NCI-H1417 (cell line): ENCODE measurements at regions not wholly inside any gene's neighbourhood (a gene's known extent, or its start where the extent isn't known, plus 50 kb on each side); places are given as distances from the start of the nearest gene placed in this dataset.
A peak's percentile ranks its signal among the peaks of the same experiment; 100 is the strongest.

Source experiments
- DNase-seq, 3 experiments: peaks; one replicate each; lab custom pipeline; 2025; lab: John Stamatoyannopoulos, UW

- peak in 2 of 3 experiments; percentile 75 to 90 for DNase-seq
Observed at GRCh38 chr2:206212673-206213513, 53.2 kb downstream of the EEF1B2 start.

GRCh38 chr2:206213514-206213845 lies 53.8 kb downstream of the EEF1B2 start:
- DNase-seq = no peak

- DNase-seq = peak in 1 of 3 experiments; percentile 7
Observed at GRCh38 chr2:206217166-206217565, 57.3 kb upstream of the ZDBF2 start.

- no peak for DNase-seq
Observed at GRCh38 chr2:206217743-206218142, 56.7 kb upstream of the ZDBF2 start.

GRCh38 chr2:206218156-206218555 lies 56.3 kb upstream of the ZDBF2 start:
- no peak for DNase-seq

- DNase-seq = no peak
Observed at GRCh38 chr2:206218796-206219499, 55.5 kb upstream of the ZDBF2 start.

GRCh38 chr2:206219957-206220356 lies 54.5 kb upstream of the ZDBF2 start:
- DNase-seq = no peak

GRCh38 chr2:206220997-206221396 lies 53.5 kb upstream of the ZDBF2 start:
- DNase-seq = no peak
